CD4-positive, alpha-beta T cell treated with Interferon alpha-2 for 1 hour (primary cell): ENCODE measurements at regions not wholly inside any gene's neighbourhood (a gene's known extent, or its start where the extent isn't known, plus 50 kb on each side); places are given as distances from the start of the nearest gene placed in this dataset.

ENCODE experiments used
- DNase-seq, 2 donors: peaks; one replicate each; pipeline ENCODE4 v3.0.0-alpha.2; 2020 to 2022

- DNase-seq: no peak
Observed at GRCh38 chr20:60882836-60883235, 369.2 kb upstream of the CDH4 start.

GRCh38 chr20:60883496-60883895, 368.6 kb upstream of the CDH4 start:
- no peak for DNase-seq

GRCh38 chr20:60884277-60884676, 367.8 kb upstream of the CDH4 start:
- no peak for DNase-seq

- DNase-seq: no peak
Observed at GRCh38 chr20:60888771-60889170, 363.3 kb upstream of the CDH4 start.

GRCh38 chr20:60892095-60892813, 359.8 kb upstream of the CDH4 start:
- DNase-seq: no peak

GRCh38 chr20:60894091-60894490, 358.0 kb upstream of the CDH4 start:
- no peak for DNase-seq

- no peak for DNase-seq
Observed at GRCh38 chr20:60895363-60896079, 356.5 kb upstream of the CDH4 start.

GRCh38 chr20:60897976-60898375, 354.1 kb upstream of the CDH4 start:
- no peak for DNase-seq

GRCh38 chr20:60899320-60899719, 352.7 kb upstream of the CDH4 start:
- DNase-seq: no peak

- no peak for DNase-seq
Observed at GRCh38 chr20:60900618-60901017, 351.4 kb upstream of the CDH4 start.

GRCh38 chr20:60901831-60902230, 350.2 kb upstream of the CDH4 start:
- no peak for DNase-seq

GRCh38 chr20:60903325-60903971, 348.6 kb upstream of the CDH4 start:
- no peak for DNase-seq

GRCh38 chr20:60904730-60905129, 347.3 kb upstream of the CDH4 start:
- no peak for DNase-seq

GRCh38 chr20:60905919-60906318, 346.1 kb upstream of the CDH4 start:
- no peak for DNase-seq

GRCh38 chr20:60906555-60906954, 345.5 kb upstream of the CDH4 start:
- DNase-seq: no peak

GRCh38 chr20:60913298-60913697, 338.8 kb upstream of the CDH4 start:
- DNase-seq: no peak

GRCh38 chr20:60921022-60921622, 330.9 kb upstream of the CDH4 start:
- no peak for DNase-seq

GRCh38 chr20:60926831-60927230, 325.2 kb upstream of the CDH4 start:
- no peak for DNase-seq

- no peak for DNase-seq
Observed at GRCh38 chr20:60928341-60928740, 323.7 kb upstream of the CDH4 start.

- no peak for DNase-seq
Observed at GRCh38 chr20:60930023-60930790, 321.9 kb upstream of the CDH4 start.

GRCh38 chr20:60931696-60932095, 320.4 kb upstream of the CDH4 start:
- no peak for DNase-seq

- DNase-seq: no peak
Observed at GRCh38 chr20:60934724-60935123, 317.3 kb upstream of the CDH4 start.

GRCh38 chr20:60935971-60936370, 316.1 kb upstream of the CDH4 start:
- no peak for DNase-seq
